HG02884 (cell line): ENCODE measurements at regions not wholly inside any gene's neighbourhood (a gene's known extent, or its start where the extent isn't known, plus 50 kb on each side); places are given as distances from the start of the nearest gene placed in this dataset.
"Not testable (repeated sequence)": the region's sequence is repeated elsewhere in the genome, so short reads cannot be mapped to it uniquely, and the experiment has no call there.

Source experiments
- ATAC-seq: cut with Tn5 transposase; IDR thresholded peaks from one replicate; pipeline ENCODE4 v1.9.1; 2021; ENCODE audit warnings: mild to moderate bottlenecking, moderate library complexity; ENCODE audit not compliant: unreplicated experiment

DNA sequence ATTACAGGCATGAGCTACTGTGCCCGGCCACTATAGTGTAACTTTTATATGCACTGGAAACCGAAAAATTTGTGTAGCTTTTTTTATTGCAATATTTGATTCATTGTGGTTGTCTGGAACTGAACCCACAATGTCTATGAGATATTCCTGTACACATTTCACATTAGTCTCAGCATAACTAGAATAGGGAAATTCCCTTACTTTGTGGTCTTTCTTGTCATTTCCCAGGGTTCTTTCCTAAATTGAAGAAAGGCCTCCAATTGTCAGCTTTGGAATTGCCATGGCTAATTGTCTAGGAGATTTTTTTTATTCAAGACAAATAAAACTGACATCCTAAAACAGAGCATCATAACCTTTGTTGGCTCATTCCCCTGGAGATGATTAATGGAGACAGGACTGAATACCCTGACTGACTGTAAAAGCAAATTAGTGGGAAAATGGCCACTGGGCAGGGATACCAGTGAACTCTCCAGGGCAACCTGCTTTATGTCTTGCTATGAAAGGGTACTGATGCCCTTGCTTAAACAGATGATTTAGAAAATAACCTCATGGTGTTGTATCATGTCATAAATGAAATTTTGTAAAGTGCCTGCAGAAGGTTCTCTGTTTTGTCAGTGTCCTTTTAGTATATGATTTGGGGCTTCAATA, 576.9 kb downstream of the RFPL4B start:
- ATAC-seq = no peak

DNA sequence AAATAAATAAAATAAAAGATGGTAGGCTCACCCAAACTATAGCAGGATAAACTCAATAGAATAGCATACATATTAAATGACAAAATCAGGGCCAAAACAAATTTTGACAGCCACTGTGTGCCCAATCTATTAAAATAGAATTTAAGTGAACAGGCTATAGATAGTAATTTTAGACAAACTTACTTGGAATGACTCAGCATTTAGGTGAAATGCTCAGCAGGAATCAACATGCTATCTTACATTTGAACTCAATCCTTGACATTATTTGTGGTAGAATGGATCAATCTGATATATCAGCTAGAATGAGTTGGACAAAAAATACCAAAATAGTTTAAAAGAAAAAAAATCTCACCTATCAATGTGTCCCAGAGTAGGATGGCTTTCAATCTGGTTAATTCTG, 578.6 kb downstream of the RFPL4B start:
- no peak for ATAC-seq

DNA sequence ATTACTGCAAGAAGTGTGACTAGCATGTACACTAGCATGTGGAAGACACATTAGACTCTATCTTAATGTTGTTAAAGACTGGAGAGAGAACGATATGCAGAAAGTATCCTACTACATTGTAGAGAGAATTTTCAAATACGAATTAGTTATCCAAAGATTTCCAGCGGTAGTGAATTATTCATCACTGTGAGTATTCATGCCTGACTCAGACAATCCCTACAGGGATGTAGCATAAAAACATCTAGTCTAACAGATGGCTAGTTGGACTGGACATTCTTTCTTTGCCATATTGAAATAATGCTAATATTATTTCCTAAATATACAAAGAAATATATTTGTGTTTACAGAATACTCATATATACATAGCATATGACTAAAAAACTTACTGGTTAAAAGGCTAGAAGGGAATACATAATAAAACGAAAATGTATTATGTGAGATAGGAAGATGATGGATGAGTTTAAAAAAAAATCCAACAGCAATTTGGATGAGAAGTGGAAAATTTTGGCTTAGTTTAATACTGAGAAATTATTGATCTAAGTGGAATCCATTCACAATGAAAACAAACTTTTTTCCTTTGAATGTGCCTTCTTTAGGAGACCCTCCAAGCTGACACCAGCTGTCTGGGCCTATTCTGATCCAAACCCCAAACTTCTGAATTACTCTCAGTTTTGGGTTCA, 580.7 kb downstream of the RFPL4B start:
- no peak for ATAC-seq

DNA sequence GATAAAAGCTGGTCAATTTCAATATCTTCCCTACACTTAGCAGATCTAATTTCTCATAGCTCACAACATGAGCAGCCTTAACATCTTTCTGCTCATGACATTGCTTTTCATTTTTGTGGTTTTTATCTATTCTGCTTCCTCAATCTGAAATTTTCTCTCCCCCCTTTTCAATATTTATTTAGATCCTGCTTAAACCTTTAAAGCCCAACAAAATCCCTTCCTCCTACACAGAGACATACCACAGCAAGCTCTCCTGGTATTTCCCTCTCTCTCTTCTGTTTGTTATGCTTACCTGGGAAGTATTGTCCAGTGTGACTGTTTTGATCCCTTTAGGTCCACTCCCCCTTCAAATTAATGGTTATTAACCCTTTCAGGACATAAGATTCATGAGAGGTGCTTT, 582.5 kb downstream of the RFPL4B start:
- no peak for ATAC-seq

DNA sequence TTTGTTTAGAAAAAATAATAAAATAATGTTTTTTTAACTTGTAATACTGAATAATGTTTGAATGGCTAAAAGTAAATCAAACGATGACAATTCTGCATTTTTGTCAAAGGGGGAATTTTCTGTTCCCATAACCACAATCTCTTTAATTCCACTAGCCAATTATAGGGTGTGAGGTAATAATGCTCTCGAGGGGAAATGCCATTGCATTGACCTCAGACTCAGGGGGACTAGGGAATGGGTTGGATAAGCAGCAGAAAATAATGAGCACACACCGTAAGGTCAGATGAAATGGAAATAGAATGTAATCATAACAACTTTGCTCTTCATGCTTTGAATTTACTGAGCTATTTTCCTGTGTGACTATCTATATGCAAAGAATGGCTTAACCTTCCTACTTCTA, 584.7 kb downstream of the RFPL4B start:
- ATAC-seq = no peak

DNA sequence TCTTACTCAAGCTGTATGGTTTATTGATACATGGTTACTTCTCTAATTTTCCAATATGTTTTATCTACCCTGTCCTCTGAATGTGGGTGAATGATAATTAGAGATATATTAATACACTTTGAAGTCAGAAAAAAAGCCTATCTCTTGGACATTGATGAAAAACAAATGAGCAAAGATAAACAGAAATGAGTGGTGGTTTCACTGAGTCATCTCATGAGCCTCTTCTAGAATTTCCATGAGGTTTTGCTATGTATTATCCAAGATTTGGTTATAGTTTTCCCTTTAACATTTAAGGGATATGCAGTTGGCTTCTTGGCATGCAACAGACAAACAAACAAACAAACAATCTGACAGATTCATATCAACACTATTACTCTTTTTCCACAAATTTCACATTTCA, 586.8 kb downstream of the RFPL4B start:
- ATAC-seq = no peak

DNA sequence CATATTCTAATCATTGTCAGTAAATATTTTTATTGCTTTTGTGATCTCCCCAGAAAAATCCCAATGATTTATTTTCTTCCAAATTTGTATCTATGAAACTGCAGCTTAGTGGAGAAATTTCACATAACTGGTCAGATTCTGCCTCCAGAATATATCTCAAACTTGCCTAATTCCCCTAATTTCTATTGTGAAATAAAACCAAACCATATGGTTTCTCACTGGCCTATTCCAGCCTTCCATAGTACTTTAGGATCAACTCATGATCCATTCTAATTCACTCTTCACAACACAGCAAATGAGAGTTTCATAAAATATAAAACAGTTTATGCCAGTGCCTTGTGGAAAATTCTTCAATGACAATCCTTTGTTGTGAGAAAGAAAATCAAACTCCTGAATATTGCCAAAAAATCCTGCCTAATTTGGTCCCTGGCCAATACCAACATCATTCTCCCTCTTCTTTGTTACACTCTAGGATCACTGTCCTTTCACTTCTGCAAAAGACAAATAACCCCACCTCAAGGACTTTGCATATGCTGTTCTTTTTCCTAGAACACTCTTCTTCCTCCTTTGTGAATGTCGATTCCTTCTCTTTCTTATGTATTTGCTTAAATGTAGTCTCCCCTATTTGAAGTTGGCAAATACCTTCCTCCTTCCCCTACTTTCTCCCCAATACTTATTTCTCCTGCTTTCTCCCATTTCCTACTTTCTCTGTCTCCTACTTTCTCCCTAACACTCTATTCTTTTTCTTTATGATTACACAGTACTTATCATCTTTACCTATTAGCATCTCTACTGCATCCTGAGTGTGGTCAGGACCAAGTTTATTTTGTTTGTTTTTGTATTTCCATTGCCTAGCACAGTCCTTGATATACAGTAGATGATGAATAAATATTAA, 587.5 kb downstream of the RFPL4B start:
- ATAC-seq = no peak

DNA sequence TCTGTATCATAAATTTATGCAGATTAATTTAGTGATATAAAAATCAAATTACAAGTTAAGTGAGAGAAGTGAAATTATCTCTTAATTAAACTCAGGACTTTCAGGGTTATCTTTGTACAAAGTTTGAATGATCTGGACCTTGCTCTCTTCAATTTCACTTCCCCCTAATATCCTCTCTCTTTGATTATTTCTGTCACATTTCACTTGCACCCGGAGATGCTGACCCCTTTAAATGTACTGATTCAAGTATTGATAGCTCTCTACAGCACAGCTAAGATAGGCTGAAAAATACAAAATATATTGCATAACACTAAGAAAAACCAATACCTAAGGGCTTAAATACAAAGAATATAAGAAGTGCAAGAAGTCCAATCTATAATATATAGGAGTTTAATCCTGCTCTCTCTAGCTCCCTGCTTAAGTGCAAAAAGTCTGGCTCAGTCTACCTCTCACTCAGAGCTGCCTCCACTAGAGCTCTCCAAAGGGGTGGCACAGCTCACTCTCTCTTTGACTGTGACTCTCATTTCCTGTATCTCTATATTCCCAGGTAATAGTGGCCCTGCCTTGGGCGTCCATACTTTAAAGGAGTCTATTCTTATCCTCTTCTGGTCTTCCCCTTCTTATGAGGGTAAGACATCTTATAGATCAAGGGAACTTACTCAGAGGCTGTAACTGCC, 588.4 kb downstream of the RFPL4B start:
- peak; percentile 53 for ATAC-seq

DNA sequence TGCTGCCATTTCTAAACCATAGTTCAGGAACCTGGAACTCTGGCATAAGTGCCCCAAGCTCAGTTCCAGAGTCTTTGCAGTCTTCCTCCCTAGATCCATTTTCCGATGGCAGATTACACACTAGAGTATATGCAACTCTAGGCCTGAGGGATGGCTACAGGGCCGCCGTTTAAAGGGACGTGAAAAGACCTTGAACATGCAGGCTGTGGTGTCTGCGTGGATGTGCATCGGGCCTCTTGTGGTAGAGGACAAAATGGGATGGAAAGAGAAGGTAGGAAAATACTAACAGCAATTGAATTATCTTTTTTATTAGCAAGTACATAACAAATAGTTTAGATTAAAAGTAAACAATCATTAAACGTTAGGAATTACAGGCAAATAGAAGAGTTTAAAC, 588.9 kb downstream of the RFPL4B start:
- ATAC-seq = no peak

DNA sequence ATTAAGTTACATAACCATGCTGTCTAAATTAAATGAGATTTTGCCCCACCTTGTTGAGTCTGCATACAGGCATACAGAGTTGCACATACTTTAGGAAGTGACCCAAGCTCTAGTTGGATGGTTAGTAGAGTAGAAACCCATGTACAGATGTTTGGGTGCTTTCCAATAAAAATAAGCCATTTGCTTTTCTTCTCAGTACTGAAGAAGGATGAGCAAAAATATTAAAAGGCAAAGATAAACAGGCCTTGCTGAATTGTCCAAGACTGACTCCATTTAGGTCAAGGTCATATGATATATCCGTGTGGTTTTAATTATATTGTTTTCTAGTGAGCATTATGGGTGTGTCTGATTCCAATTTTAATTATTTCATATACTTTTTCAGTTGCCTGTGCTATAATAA, 589.4 kb downstream of the RFPL4B start:
- ATAC-seq = no peak

DNA sequence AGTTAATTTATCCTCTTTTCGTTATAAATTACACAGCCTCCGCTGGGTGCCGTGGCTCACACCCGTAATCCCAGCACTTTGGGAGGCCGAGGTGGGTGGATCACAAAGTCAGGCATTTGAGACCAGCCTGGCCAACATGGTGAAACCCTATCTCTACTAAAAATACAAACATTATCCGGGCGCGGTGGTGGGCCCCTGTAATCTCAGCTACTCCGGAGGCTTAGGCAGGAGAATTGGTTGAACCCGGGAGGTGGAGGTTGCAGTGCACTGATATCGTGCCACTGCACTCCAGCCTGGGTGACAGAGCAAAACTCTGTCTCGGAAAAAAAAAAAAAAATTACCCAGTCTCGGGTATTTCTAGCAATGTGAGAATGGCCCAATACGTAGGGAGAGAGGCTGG, 590.6 kb downstream of the RFPL4B start:
- ATAC-seq = not testable (repeated sequence)

DNA sequence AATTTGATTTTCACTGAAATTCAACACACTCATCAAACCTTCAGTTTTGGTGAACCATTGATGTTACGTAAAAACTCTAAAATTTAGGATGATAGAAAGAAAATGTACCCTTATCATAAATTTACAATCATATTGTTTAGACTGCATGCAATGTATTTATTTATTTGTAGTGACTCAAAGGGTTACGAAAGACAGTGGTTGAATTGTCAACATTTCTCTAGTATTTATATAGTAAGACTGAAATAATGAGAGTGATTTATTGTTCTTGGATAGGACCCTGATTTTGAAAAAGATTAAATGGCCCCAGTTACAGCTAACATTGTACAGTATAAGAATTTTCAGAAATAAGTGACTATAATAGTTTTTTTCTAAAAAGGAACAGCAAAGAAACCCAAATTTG, 591.5 kb downstream of the RFPL4B start:
- no peak for ATAC-seq

DNA sequence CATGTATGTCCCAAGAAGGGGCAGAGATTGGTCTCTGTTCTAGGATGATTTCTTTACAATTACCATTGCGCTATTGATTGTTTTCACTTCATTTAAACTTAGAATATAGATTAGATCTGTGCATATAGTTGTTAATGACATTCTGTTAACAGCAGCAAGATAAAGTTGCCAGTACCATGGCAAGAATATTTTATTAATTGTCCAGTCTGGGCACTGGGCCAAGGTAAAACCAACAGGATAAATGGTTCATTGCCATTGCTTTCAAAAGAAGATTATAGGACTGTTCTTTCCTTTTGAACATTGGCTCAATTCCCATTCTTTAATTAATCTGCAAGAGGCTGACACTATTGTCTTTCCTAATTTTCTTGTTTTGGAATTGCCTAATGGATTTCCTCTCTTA, 592.4 kb downstream of the RFPL4B start:
- ATAC-seq = no peak

DNA sequence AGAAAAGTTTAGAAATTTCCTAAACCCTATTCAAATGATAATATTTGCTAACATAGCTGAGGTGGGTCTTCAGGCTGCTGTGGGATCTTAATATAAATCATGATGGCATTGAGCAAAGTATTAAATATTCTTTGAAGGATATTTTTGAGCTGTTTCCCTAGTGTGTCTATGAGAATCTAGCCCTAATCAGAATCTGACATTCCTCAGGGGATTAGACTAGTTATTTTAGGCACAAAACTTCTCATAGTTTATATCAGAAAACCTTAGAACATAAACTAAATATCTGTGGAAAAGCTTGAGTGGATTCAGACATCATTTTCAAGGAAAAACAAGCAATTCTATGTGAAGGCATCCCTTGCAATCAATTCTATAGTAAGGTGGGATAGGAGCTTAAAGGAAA, 594.5 kb downstream of the RFPL4B start:
- ATAC-seq = no peak

DNA sequence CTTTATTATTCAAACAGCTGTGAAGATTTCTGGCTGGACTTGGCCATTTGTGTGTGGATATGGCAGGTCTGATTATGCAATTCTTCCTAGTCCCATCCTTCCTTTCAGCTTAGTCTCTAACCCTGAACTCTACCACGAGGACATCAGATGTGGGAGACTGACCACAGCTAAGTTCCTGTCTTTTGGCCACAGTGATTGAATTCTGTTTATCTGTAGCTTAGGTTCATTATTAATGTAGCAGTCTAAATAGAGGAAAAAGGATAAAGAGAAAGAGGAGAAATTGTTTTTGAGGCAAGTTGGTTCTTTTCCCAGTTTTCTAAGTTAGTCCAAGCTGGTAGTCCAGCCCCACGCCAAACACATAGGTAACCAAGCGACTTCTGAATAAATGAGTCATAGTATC, 598.9 kb downstream of the RFPL4B start:
- no peak for ATAC-seq

DNA sequence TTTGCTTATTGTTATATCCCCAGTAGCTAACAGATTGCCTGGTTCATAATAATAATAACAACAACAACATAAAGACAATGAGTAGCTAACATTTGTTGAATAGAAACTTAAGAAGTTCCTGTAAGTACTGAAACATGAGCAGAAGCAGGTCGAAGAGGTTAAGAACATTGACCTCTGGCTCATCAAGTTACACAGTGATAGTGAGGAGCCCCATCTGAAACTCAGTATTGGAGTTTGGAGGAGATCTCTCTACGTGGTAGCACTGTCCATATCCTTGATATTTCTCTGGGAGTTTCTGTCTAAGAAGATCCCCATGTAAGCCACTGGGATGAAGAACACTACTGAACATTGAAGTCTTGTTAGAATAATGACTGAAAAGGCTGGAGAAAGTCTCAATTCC, 600.4 kb downstream of the RFPL4B start:
- no peak for ATAC-seq

DNA sequence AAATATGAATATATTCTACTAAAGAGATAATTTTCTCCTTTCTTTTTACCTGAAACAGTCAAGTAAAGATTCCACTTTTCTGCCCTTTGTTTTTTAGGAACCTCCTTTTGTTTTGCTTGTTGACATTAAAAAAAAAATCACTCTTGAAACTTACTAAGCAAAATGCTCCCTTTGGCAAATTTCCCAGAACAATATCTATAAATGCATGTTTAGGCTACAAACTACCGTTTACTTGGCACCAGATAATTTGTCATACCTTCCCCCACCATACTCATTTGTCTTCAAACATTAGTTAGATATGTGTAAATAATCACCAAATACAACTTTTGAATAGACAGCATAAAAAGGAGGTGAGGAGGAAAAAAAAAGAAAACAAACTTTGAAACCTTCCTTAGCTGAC, 604.7 kb downstream of the RFPL4B start:
- ATAC-seq = no peak

DNA sequence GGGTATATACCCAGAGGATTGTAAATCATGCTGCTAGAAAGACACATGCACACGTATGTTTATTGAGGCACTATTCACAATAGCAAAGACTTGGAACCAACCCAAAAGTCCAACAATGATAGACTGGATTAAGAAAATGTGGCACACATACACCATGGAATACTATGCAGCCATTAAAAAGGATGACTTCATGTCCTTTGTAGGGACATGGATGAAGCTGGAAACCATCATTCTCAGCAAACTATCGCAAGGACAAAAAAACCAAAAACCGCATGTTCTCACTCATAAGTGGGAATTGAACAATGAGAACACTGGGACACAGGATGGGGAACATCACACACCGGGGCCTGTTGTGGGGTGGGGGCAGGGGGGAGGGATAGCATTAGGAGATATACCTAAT, 608.6 kb downstream of the RFPL4B start:
- ATAC-seq = not testable (repeated sequence)

DNA sequence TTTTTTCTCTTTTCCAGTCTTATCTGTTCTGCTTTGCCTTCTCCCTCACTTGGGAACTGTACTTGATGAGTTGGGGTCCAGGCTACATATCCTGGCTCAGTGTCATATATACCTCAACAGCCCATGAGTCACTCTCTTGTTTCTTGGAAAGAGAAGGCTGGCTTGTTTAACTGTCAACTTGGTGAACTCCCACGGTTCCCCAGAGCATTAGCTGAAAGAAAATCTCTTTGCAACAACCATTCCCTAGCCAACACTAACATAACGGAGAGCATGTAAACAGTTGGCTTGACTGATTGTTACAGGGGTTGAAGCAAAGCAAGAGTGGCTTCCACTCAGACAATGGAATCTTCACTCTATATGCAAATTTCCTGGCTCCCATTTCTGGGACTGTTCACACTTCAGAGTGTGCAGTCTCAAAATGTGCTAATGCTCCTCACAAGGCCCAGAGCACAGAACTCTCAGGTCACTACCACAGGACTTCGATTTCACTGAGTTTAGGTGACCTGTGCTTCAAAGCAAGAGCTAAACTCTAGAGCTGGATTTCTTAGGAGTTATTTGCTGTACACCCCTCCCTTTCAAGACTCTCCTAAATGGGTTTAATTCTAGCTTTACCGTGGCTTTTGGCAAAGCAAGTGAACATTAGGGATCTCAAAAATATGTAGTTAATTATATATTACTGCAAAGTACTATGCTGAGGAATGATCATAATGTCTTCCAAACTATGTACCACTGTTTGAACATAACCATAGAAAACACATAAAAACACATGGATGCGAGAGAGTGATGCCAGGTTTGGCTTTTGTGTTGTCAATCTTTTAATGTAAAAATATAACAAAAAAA, 609.8 kb downstream of the RFPL4B start:
- ATAC-seq = no peak

DNA sequence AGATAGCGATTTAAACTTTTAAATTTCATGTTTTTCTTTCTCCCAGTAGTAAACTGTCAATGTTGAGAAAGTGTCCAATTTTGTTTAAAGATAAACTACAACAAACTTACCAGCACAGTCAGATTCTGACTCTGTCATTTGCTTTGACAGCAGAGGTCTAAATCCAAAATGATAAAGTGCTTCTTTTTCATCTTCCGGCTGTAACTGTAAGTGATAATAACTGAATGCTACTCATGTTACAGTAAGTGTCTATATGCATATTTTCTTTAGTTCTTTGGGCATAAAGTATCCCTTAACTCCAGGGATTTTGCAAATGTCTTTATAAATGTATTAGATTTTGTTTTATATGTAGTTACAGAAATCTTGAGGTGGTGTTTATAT, 610.4 kb downstream of the RFPL4B start:
- ATAC-seq = no peak

DNA sequence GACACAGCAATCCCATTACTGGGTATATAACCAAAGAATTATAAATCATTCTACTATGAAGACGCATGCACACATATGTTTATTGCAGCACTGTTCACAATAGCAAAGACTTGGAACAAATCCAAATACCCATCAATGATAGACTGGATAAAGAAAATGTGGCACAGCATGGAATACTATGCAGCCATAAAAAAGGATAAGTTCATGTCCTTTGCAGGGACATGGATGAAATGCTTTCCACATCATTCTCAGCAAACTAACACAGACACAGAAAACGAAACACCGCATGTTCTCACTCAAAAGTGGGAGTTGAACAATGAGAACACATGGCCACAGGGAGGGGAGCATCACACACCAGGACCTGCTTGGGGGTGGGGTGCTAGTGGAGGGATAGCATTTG, 613.0 kb downstream of the RFPL4B start:
- ATAC-seq = not testable (repeated sequence)
